MCF 10A (cell line): ENCODE measurements at regions not wholly inside any gene's neighbourhood (a gene's known extent, or its start where the extent isn't known, plus 50 kb on each side); places are given as distances from the start of the nearest gene placed in this dataset.

Source experiments
- BruUV-seq: library from RNA; stranded (reverse); fragments of 400-500 nt; replicated peaks from 2 replicates; lab custom pipeline; 2021; lab: Mats Ljungman, UMichigan
- CTCF ChIA-PET: fragments of 300-600 bp; sonication (Branson Sonifier 250); formaldehyde crosslinking; extraction: SDS; loops from one replicate; lab custom pipeline; 2021; ENCODE audit warnings: antibody characterized with exemption, inconsistent platforms; lab: Yijun Ruan, JAX
- POLR2A ChIA-PET: fragments of 300-600, 350-650 bp; sonication (Branson Sonifier 250); formaldehyde crosslinking; extraction: SDS; loops from one replicate; lab custom pipeline; 2020; ENCODE audit warnings: antibody characterized with exemption, inconsistent platforms; lab: Yijun Ruan, JAX
- DNase-seq: peaks from one replicate; pipeline ENCODE4 v3.0.0-alpha.2; 2018; ENCODE audit not compliant: unreplicated experiment
- H3K27ac Mint-ChIP-seq: one replicate; pipeline ENCODE4 v1.8.0; 2022; ENCODE audit warnings: mild to moderate bottlenecking, low read depth, mixed read lengths; ENCODE audit not compliant: unreplicated experiment
- H3K27me3 Mint-ChIP-seq: one replicate; pipeline ENCODE4 v1.8.0; 2022; ENCODE audit warnings: mixed read lengths; ENCODE audit not compliant: insufficient read depth, unreplicated experiment
- H3K36me3 Mint-ChIP-seq: one replicate; pipeline ENCODE4 v1.8.0; 2022; ENCODE audit warnings: mild to moderate bottlenecking, moderate library complexity, mixed read lengths; ENCODE audit not compliant: insufficient read depth, unreplicated experiment
- H3K4me1 Mint-ChIP-seq: one replicate; pipeline ENCODE4 v1.8.0; 2022; ENCODE audit warnings: mixed read lengths; ENCODE audit not compliant: insufficient read depth, unreplicated experiment
- H3K4me3 Mint-ChIP-seq: one replicate; pipeline ENCODE4 v1.8.0; 2022; ENCODE audit warnings: mild to moderate bottlenecking, moderate library complexity, mixed read lengths; ENCODE audit not compliant: unreplicated experiment
- H3K9me3 Mint-ChIP-seq: one replicate; pipeline ENCODE4 v1.8.0; 2022; ENCODE audit warnings: mixed read lengths; ENCODE audit not compliant: unreplicated experiment
- CTCF ChIP-seq: fragments of 200-600 bp; IDR thresholded peaks from one replicate; pipeline ENCODE4 v1.8.0; 2022; ENCODE audit warnings: antibody characterized with exemption, mild to moderate bottlenecking; ENCODE audit not compliant: unreplicated experiment
- intact Hi-C: fragments of 100-400 bp; cut with micrococcal nuclease; formaldehyde crosslinking; loops from 2 replicates; pipeline ENCODE4 v1.14.1; 2022

GRCh38 chr13:68888832-68889231 lies 1218.8 kb upstream of the ATXN8OS start:
- Mint-ChIP-seq H3K27ac (no peak overlapping the region), H3K27me3 (no peaks in the 10 kb centered on the region), H3K4me1 (peaks cover 6% of the 10 kb centered on the region), H3K36me3 (no peaks in the 10 kb centered on the region), H3K4me3 (no peak overlapping the region), H3K9me3 (peaks cover 7% of the 10 kb centered on the region)
- TF ChIP-seq CTCF = no peak
- intact Hi-C loops = no loop called here
- DNase-seq = peak; percentile 10
- no TSS peak for BruUV-seq
- ChIA-PET CTCF (interaction anchor here (0.6 kb wide), 1 partner anchor 20 kb away, joined by 3 read pairs; no protein-coding TSS in a partner anchor), POLR2A (no interaction called here)

- no peak overlapping the region for H3K27ac Mint-ChIP-seq
- ChIA-PET CTCF (no interaction called here), POLR2A (no interaction called here)
- no peak for DNase-seq
- BruUV-seq = no TSS peak
- intact Hi-C loops = no loop called here
- no peaks in the 10 kb centered on the region for H3K27me3 Mint-ChIP-seq
- H3K36me3 Mint-ChIP-seq = no peaks in the 10 kb centered on the region
- TF ChIP-seq CTCF = no peak
- H3K9me3 Mint-ChIP-seq = peaks cover 8% of the 10 kb centered on the region
- no peak overlapping the region for H3K4me3 Mint-ChIP-seq
- no peaks in the 10 kb centered on the region for H3K4me1 Mint-ChIP-seq
Measured at GRCh38 chr13:68872338-68872737, 1235.3 kb upstream of the ATXN8OS start.

GRCh38 chr13:68851026-68851425 lies 1256.6 kb upstream of the ATXN8OS start:
- CTCF ChIA-PET = interaction anchor here (1.0 kb wide), 1 partner anchor 76 kb away, joined by 3 read pairs; no protein-coding TSS in a partner anchor
- no peak for DNase-seq
- Mint-ChIP-seq H3K27ac (no peak overlapping the region), H3K4me3 (no peak overlapping the region), H3K9me3 (peaks cover 9% of the 10 kb centered on the region), H3K36me3 (no peaks in the 10 kb centered on the region), H3K4me1 (peaks cover 20% of the 10 kb centered on the region), H3K27me3 (no peaks in the 10 kb centered on the region)
- POLR2A ChIA-PET = no interaction called here
- no TSS peak for BruUV-seq
- no peak for TF ChIP-seq CTCF
- intact Hi-C loops = no loop called here

GRCh38 chr13:68850160-68850559 lies 1257.5 kb upstream of the ATXN8OS start:
- no peak for TF ChIP-seq CTCF
- ChIA-PET CTCF (interaction anchor here (1.0 kb wide), 1 partner anchor 77 kb away, joined by 3 read pairs; no protein-coding TSS in a partner anchor), POLR2A (no interaction called here)
- peak overlapping the region; percentile 36 for H3K27ac Mint-ChIP-seq
- peaks cover 11% of the 10 kb centered on the region for H3K9me3 Mint-ChIP-seq
- peak overlapping the region; percentile 7 for H3K4me3 Mint-ChIP-seq
- DNase-seq = no peak
- H3K4me1 Mint-ChIP-seq = peaks cover 20% of the 10 kb centered on the region
- no TSS peak for BruUV-seq
- no peaks in the 10 kb centered on the region for H3K27me3 Mint-ChIP-seq
- no peaks in the 10 kb centered on the region for H3K36me3 Mint-ChIP-seq
- intact Hi-C loops = no loop called here
